ENCODE measurements at regions not wholly inside any gene's neighbourhood (a gene's known extent, or its start where the extent isn't known, plus 50 kb on each side); places are given as distances from the start of the nearest gene placed in this dataset.

GRCh38 chr14:50037852-50038251, 78.5 kb downstream of the VCPKMT start (continued):
- TF ChIP-seq AFF4 (CRISPR knock-in tag; IDR thresholded peaks at IDR 0.05; ENCODE audit: borderline replicate concordance) (no peak), TP53 (CRISPR knock-in tag; IDR thresholded peaks at IDR 0.05) (no peak), ZNF232 (CRISPR knock-in tag; IDR thresholded peaks at IDR 0.05) (no peak), STAT6 (CRISPR knock-in tag; conservative IDR thresholded peaks at IDR 0.05; ENCODE audit: low read depth) (no peak)

- no peaks in the 10 kb centered on the region for H3K9me3 Mint-ChIP-seq
- POLR2A ChIA-PET = no interaction called here
- CTCF ChIA-PET = interaction anchor here (0.8 to 1.0 kb wide), 3 partner anchors 159 to 185 kb away, joined by 3 to 5 read pairs (median 3); no protein-coding TSS in a partner anchor
- DNase-seq (ENCODE audit: low spot score) = no peak
- no peak overlapping the region for H3K27ac Mint-ChIP-seq
- no peak for ATAC-seq
- no peaks in the 10 kb centered on the region for H3K27me3 Mint-ChIP-seq (ENCODE audit: low read depth)
- TF ChIP-seq CREB1 (CRISPR knock-in tag; IDR thresholded peaks at IDR 0.05) (no peak), NFYB (CRISPR knock-in tag; conservative IDR thresholded peaks at IDR 0.05; ENCODE audit: low read depth) (no peak), NR2C2 (CRISPR knock-in tag; IDR thresholded peaks at IDR 0.05) (no peak), TEAD4 (CRISPR knock-in tag; IDR thresholded peaks at IDR 0.05) (no peak)
- H3K4me3 Mint-ChIP-seq = no peak overlapping the region
- H3K36me3 Mint-ChIP-seq = no peaks in the 10 kb centered on the region
- H3K4me1 Mint-ChIP-seq = no peaks in the 10 kb centered on the region
These were observed 77.8 kb downstream of the VCPKMT start for GRCh38 chr14:50038398-50039119.

- POLR2A ChIA-PET = no interaction called here
- CTCF ChIA-PET = interaction anchor here (1.0 kb wide), 2 partner anchors 159 to 177 kb away, joined by 3 to 5 read pairs; no protein-coding TSS in a partner anchor
- Mint-ChIP-seq H3K27ac (no peak overlapping the region), H3K9me3 (no peaks in the 10 kb centered on the region), H3K4me3 (no peak overlapping the region), H3K4me1 (no peaks in the 10 kb centered on the region), H3K36me3 (no peaks in the 10 kb centered on the region), H3K27me3 (ENCODE audit: low read depth) (no peaks in the 10 kb centered on the region)
- ATAC-seq (no peak), DNase-seq (ENCODE audit: low spot score) (no peak)
- TF ChIP-seq TCF7 (CRISPR knock-in tag; IDR thresholded peaks at IDR 0.05; ENCODE audit: low read depth) = no peak
- no peak for TF ChIP-seq EMX1 (CRISPR knock-in tag; IDR thresholded peaks at IDR 0.05)
- TF ChIP-seq TP53 (CRISPR knock-in tag; IDR thresholded peaks at IDR 0.05) = no peak
- TF ChIP-seq E2F5 (CRISPR knock-in tag; IDR thresholded peaks at IDR 0.05) = no peak
- TF ChIP-seq SMAD4 (CRISPR knock-in tag; IDR thresholded peaks at IDR 0.05) = no peak
- TF ChIP-seq GABPB1 (CRISPR knock-in tag; IDR thresholded peaks at IDR 0.05) = no peak
These were observed 77.3 kb downstream of the VCPKMT start for GRCh38 chr14:50039120-50039517.
